Panc1 (cell line): ENCODE measurements at regions not wholly inside any gene's neighbourhood (a gene's known extent, or its start where the extent isn't known, plus 50 kb on each side); places are given as distances from the start of the nearest gene placed in this dataset.

ENCODE experiments used
- ATAC-seq: fragments of 200-7000 bp; cut with Tn5 transposase; 2 replicates; pipeline ENCODE4 v1.9.1; 2020; ENCODE audit warnings: mild to moderate bottlenecking, moderate library complexity
- BruUV-seq: library from RNA; stranded (reverse); fragments of 400-500 nt; replicated peaks from 2 replicates; lab custom pipeline; 2021; lab: Mats Ljungman, UMichigan
- CTCF ChIA-PET: fragments of 300-600 bp; sonication (Branson Sonifier 250); formaldehyde crosslinking; loops from one replicate; lab custom pipeline; 2022; ENCODE audit warnings: antibody characterized with exemption; lab: Charles Lee
- POLR2A ChIA-PET: fragments of 300-600 bp; sonication (Branson Sonifier 250); formaldehyde crosslinking; loops from one replicate; lab custom pipeline; 2022; ENCODE audit warnings: antibody characterized with exemption; lab: Charles Lee
- DNase-seq: peaks from one replicate; pipeline ENCODE4 v3.0.0-alpha.2; 2010; ENCODE audit warnings: low read depth, low spot score
- H3K27ac ChIP-seq: 2 replicates; pipeline ENCODE4 v1.5.1; 2011; ENCODE audit warnings: mild to moderate bottlenecking, low read length, inconsistent platforms
- H3K27me3 ChIP-seq: fragments of 200-500 bp; sonication (Bioruptor generic); 2 replicates; pipeline ENCODE4 v1.6.0; 2014; ENCODE audit warnings: low read length, inconsistent platforms; ENCODE audit not compliant: control insufficient read depth, insufficient read depth
- H3K36me3 ChIP-seq: fragments of 200-500 bp; sonication (Bioruptor generic); 2 replicates; pipeline ENCODE4 v1.5.1; 2014; ENCODE audit warnings: inconsistent platforms, mild to moderate bottlenecking, low read length, moderate library complexity; ENCODE audit not compliant: control insufficient read depth, insufficient read depth
- H3K4me1 ChIP-seq: 2 replicates; pipeline ENCODE4 v1.5.1; 2011; ENCODE audit warnings: inconsistent platforms, mild to moderate bottlenecking, low read length, moderate library complexity; ENCODE audit not compliant: control insufficient read depth, insufficient read depth
- H3K4me3 ChIP-seq, 2 experiments: 2 replicates each; pipeline ENCODE4 v1.5.1; 2011 to 2012; ENCODE audit warnings: low read depth in 2 of 2, low read length in 2 of 2, mild to moderate bottlenecking in 2 of 2, inconsistent platforms in 1 of 2, moderate library complexity in 1 of 2
- H3K9me3 ChIP-seq: fragments of 200-500 bp; sonication (Bioruptor generic); 2 replicates; pipeline ENCODE4 v1.5.1; 2014; ENCODE audit warnings: low read depth, mild to moderate bottlenecking, inconsistent platforms, low read length, moderate library complexity; ENCODE audit not compliant: control insufficient read depth, insufficient read depth
- POLR2AphosphoS5 ChIP-seq: IDR thresholded peaks from 2 replicates; pipeline ENCODE4 v1.6.1; 2012; ENCODE audit warnings: mild to moderate bottlenecking, low read depth, low read length, moderate library complexity
- REST ChIP-seq, 2 experiments: IDR thresholded peaks; 2 replicates each; pipeline ENCODE4 v1.6.1; 2011 to 2012; ENCODE audit warnings: low read depth in 2 of 2, control low read depth in 1 of 2, low read length in 1 of 2, mild to moderate bottlenecking in 1 of 2, moderate library complexity in 1 of 2; ENCODE audit not compliant: insufficient read depth in 1 of 2
- SIN3A ChIP-seq: IDR thresholded peaks from 2 replicates; pipeline ENCODE4 v1.6.1; 2012; ENCODE audit warnings: low read depth, mild to moderate bottlenecking, low read length, moderate library complexity, borderline replicate concordance; ENCODE audit not compliant: insufficient read depth
- TCF7L2 ChIP-seq: IDR thresholded peaks from 2 replicates; pipeline ENCODE4 v1.6.1; 2011; ENCODE audit warnings: mild to moderate bottlenecking, low read depth, low read length, inconsistent platforms
- in situ Hi-C: cut with HindIII; loops from 2 replicates; pipeline ENCODE4 v1.10.0; 2016; ENCODE audit warnings: low sequenced_read_pairs, low pct_unique_long_range_greater_than_20kb
- intact Hi-C: fragments of 100-400 bp; cut with micrococcal nuclease; formaldehyde crosslinking; loops from one replicate; pipeline ENCODE4 v1.10.0; 2022; ENCODE audit not compliant: unreplicated experiment
- TF ChIP-seq, protein P1 (sequence below): fragments of 450-650 bp; IDR thresholded peaks from 2 replicates; pipeline ENCODE4 v1.5.1; 2017; ENCODE audit warnings: mild to moderate bottlenecking

DNA sequence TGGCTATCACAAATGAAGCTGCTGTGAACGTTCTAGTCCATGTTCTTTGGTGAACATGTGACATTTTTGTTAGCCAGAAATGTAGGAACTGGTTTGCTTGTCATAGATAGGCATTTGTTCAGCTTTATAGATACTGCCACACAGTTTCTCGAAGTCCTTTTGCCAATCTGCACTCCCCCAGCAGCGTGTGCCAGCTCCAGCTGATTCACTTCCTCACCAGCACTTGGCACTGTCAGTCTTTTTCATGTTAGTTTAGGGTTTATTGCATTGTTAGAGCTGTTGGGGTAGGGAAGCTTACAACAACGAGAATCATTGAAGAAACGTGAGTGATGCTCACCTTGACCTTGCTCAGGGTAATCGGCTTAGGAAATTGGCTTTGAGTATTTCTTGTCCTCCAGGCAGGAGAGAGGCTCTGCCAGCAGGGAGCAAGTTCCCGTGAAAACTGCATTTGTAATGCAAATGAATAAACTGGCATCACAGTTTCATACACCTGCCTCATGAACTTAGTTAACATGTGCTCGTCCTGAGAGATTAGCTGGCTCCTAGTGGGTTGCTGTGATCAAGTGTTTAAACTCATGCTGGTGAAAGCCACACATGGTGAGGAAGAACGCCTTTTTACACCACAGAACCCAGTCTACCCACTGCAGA lies 83.9 kb downstream of the ING1 start:
- ChIA-PET POLR2A (no interaction called here), CTCF (no interaction called here)
- no peak for TF ChIP-seq REST (IDR thresholded peaks at IDR 0.05; ENCODE audit: insufficient read depth in 1 of 2, low read depth in 2 of 2, low read length in 1 of 2)
- TF ChIP-seq POLR2AphosphoS5: no peak
- TF ChIP-seq, protein P1, sequence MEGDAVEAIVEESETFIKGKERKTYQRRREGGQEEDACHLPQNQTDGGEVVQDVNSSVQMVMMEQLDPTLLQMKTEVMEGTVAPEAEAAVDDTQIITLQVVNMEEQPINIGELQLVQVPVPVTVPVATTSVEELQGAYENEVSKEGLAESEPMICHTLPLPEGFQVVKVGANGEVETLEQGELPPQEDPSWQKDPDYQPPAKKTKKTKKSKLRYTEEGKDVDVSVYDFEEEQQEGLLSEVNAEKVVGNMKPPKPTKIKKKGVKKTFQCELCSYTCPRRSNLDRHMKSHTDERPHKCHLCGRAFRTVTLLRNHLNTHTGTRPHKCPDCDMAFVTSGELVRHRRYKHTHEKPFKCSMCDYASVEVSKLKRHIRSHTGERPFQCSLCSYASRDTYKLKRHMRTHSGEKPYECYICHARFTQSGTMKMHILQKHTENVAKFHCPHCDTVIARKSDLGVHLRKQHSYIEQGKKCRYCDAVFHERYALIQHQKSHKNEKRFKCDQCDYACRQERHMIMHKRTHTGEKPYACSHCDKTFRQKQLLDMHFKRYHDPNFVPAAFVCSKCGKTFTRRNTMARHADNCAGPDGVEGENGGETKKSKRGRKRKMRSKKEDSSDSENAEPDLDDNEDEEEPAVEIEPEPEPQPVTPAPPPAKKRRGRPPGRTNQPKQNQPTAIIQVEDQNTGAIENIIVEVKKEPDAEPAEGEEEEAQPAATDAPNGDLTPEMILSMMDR: no peak
- TF ChIP-seq TCF7L2: no peak
- no peak for TF ChIP-seq SIN3A
- no peaks in the 10 kb centered on the region for H3K36me3 ChIP-seq
- ATAC-seq (no peak), DNase-seq (no peak)
- in situ Hi-C loops (no loop called here), intact Hi-C loops (no loop called here)
- no peaks in the 10 kb centered on the region for H3K9me3 ChIP-seq
- no peak overlapping the region for H3K27ac ChIP-seq
- no peaks in the 10 kb centered on the region for H3K4me1 ChIP-seq
- H3K27me3 ChIP-seq: no peaks in the 10 kb centered on the region
- H3K4me3 ChIP-seq: no peak overlapping the region
- no TSS peak for BruUV-seq

- Histone ChIP-seq H3K27me3 (no peaks in the 10 kb centered on the region), H3K9me3 (no peaks in the 10 kb centered on the region), H3K4me3 (no peak overlapping the region), H3K27ac (no peak overlapping the region), H3K4me1 (no peaks in the 10 kb centered on the region), H3K36me3 (no peaks in the 10 kb centered on the region)
- no peak for TF ChIP-seq REST (IDR thresholded peaks at IDR 0.05; ENCODE audit: insufficient read depth in 1 of 2, low read depth in 2 of 2, low read length in 1 of 2)
- TF ChIP-seq POLR2AphosphoS5: no peak
- TF ChIP-seq, protein P1: no peak
- TF ChIP-seq SIN3A: no peak
- no peak for TF ChIP-seq TCF7L2
- in situ Hi-C loops (no loop called here), intact Hi-C loops (no loop called here)
- BruUV-seq: no TSS peak
- DNase-seq (no peak), ATAC-seq (no peak)
- POLR2A ChIA-PET: no interaction called here
- CTCF ChIA-PET: no interaction called here
These were observed 84.8 kb downstream of the ING1 start for GRCh38 chr13:110798081-110798994.
